MG63 (cell line): ENCODE measurements at regions not wholly inside any gene's neighbourhood (a gene's known extent, or its start where the extent isn't known, plus 50 kb on each side); places are given as distances from the start of the nearest gene placed in this dataset.
A peak's percentile ranks its signal among the peaks of the same experiment; 100 is the strongest.

ENCODE experiments used
- DNase-seq: peaks from one replicate; pipeline ENCODE4 v3.0.0-alpha.2; 2020
- H3K27me3 ChIP-seq: fragments of 250-450 bp; sonication (Bioruptor Pico); 2 replicates; pipeline ENCODE4 v1.5.1; 2020; ENCODE audit warnings: mild to moderate bottlenecking, moderate library complexity
- H3K36me3 ChIP-seq: fragments of 250-450 bp; sonication (Bioruptor Pico); 2 replicates; pipeline ENCODE4 v1.5.1; 2020; ENCODE audit warnings: mild to moderate bottlenecking, moderate library complexity
- H3K4me3 ChIP-seq: fragments of 250-450 bp; sonication (Bioruptor Pico); 2 replicates; pipeline ENCODE4 v1.5.1; 2020; ENCODE audit warnings: mild to moderate bottlenecking, moderate library complexity
- H3K9me3 ChIP-seq: fragments of 250-450 bp; sonication (Bioruptor Pico); 2 replicates; pipeline ENCODE4 v1.5.1; 2020; ENCODE audit warnings: mild to moderate bottlenecking, moderate library complexity

- DNase-seq: no peak
Observed at GRCh38 chr2:239566995-239567568, 166.3 kb upstream of the HDAC4 start.

GRCh38 chr2:239566162-239566994 is 165.6 kb upstream of the HDAC4 start:
- Histone ChIP-seq H3K36me3 (no peaks in the 10 kb centered on the region), H3K27me3 (no peaks in the 10 kb centered on the region), H3K9me3 (no peaks in the 10 kb centered on the region), H3K4me3 (no peak overlapping the region)
- DNase-seq: no peak

More at GRCh38 chr2:239566995-239567568, 166.3 kb upstream of the HDAC4 start:
- H3K36me3 ChIP-seq: no peaks in the 10 kb centered on the region
- no peaks in the 10 kb centered on the region for H3K27me3 ChIP-seq
- no peaks in the 10 kb centered on the region for H3K9me3 ChIP-seq
- H3K4me3 ChIP-seq: no peak overlapping the region

DNA sequence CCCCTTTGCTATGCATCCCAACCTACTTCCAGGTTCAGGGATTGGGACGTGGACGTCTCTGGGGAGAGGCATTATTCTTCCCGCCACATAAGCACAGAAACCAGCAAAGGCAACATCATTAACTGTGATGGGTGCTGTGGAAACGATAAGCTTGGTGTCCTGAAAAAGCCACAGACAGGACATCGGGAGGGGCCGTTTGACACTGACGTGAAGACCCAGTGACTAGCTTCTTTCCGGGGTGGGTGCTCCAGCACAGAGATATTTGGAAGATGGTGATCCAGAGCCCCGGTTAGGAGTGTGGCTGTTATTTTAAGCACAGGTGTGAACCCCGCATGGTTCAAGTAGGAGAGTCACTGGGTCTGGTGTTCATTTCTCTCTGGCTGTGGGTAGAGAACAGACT is 163.8 kb upstream of the HDAC4 start:
- DNase-seq: no peak
- H3K27me3 ChIP-seq: no peaks in the 10 kb centered on the region
- no peaks in the 10 kb centered on the region for H3K9me3 ChIP-seq
- no peaks in the 10 kb centered on the region for H3K36me3 ChIP-seq
- H3K4me3 ChIP-seq: no peak overlapping the region

GRCh38 chr2:239563561-239563960 is 162.7 kb upstream of the HDAC4 start:
- Histone ChIP-seq H3K9me3 (no peaks in the 10 kb centered on the region), H3K27me3 (no peaks in the 10 kb centered on the region), H3K4me3 (no peak overlapping the region), H3K36me3 (no peaks in the 10 kb centered on the region)
- DNase-seq: no peak

- DNase-seq: peak; percentile 23
- no peaks in the 10 kb centered on the region for H3K36me3 ChIP-seq
- no peak overlapping the region for H3K4me3 ChIP-seq
- no peaks in the 10 kb centered on the region for H3K9me3 ChIP-seq
- no peaks in the 10 kb centered on the region for H3K27me3 ChIP-seq
Observed at GRCh38 chr2:239561446-239562001, 160.7 kb upstream of the HDAC4 start.

GRCh38 chr2:239559417-239560261 is 158.8 kb upstream of the HDAC4 start:
- Histone ChIP-seq H3K9me3 (no peaks in the 10 kb centered on the region), H3K27me3 (peaks cover 2% of the 10 kb centered on the region; the same call in 1 of the 2 replicates), H3K36me3 (no peaks in the 10 kb centered on the region), H3K4me3 (no peak overlapping the region)
- no peak for DNase-seq

DNA sequence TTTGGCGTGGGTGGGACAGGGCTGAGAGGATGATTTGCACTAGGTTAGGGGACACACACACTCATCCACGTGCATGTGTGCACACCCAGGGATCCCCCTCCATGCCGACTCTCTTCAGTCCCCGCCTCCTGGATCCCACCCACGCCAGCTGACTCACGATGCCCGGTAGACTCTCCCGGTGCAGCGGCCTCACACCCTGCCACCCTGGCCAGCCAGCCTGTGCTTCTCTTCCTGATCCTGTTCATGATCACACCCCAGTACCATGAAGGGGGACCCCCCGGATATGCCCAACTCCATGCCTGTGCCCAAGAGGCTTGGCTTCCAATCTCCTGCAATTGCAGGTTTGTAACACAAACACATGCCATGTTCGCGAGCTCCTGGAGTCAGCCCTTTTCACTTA is 157.8 kb upstream of the HDAC4 start:
- Histone ChIP-seq H3K27me3 (peaks cover 3% of the 10 kb centered on the region; the same call in 1 of the 2 replicates), H3K4me3 (no peak overlapping the region), H3K9me3 (no peaks in the 10 kb centered on the region), H3K36me3 (no peaks in the 10 kb centered on the region)
- no peak for DNase-seq

DNA sequence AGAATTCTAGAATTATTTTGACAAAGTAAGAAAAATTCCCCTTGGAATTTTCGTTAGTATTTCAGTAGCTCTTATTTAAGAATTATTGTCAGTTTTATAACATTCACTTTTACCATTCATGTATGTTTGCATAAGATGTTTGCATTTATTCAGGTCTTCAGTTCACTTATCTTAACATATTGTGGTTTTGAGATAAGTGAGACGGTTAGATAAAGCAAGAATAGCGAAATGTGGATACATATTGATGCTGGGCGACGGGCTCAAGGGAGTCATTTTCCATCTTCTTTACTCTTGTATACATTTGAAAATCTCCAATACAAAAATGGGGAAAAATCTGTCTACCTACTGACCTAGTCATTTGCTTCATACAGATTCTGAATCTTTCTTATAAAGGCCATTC is 156.7 kb upstream of the HDAC4 start:
- H3K4me3 ChIP-seq: no peak overlapping the region
- H3K9me3 ChIP-seq: no peaks in the 10 kb centered on the region
- no peak for DNase-seq
- H3K36me3 ChIP-seq: no peaks in the 10 kb centered on the region
- peaks cover 3% of the 10 kb centered on the region; the same call in 1 of the 2 replicates for H3K27me3 ChIP-seq

GRCh38 chr2:239555571-239555905 is 154.7 kb upstream of the HDAC4 start:
- DNase-seq: no peak

GRCh38 chr2:239554766-239555570 is 154.1 kb upstream of the HDAC4 start:
- peaks cover 3% of the 10 kb centered on the region; the same call in 1 of the 2 replicates for H3K27me3 ChIP-seq
- H3K4me3 ChIP-seq: no peak overlapping the region
- DNase-seq: no peak
- no peaks in the 10 kb centered on the region for H3K9me3 ChIP-seq
- H3K36me3 ChIP-seq: no peaks in the 10 kb centered on the region

More at GRCh38 chr2:239555571-239555905, 154.7 kb upstream of the HDAC4 start:
- H3K36me3 ChIP-seq: no peaks in the 10 kb centered on the region
- H3K27me3 ChIP-seq: peaks cover 3% of the 10 kb centered on the region; the same call in 1 of the 2 replicates
- H3K4me3 ChIP-seq: no peak overlapping the region
- H3K9me3 ChIP-seq: no peaks in the 10 kb centered on the region

GRCh38 chr2:239553376-239554000 is 152.7 kb upstream of the HDAC4 start:
- no peak for DNase-seq
- Histone ChIP-seq H3K4me3 (no peak overlapping the region), H3K9me3 (no peaks in the 10 kb centered on the region), H3K27me3 (peaks cover 3% of the 10 kb centered on the region; the same call in 1 of the 2 replicates), H3K36me3 (no peaks in the 10 kb centered on the region)

DNA sequence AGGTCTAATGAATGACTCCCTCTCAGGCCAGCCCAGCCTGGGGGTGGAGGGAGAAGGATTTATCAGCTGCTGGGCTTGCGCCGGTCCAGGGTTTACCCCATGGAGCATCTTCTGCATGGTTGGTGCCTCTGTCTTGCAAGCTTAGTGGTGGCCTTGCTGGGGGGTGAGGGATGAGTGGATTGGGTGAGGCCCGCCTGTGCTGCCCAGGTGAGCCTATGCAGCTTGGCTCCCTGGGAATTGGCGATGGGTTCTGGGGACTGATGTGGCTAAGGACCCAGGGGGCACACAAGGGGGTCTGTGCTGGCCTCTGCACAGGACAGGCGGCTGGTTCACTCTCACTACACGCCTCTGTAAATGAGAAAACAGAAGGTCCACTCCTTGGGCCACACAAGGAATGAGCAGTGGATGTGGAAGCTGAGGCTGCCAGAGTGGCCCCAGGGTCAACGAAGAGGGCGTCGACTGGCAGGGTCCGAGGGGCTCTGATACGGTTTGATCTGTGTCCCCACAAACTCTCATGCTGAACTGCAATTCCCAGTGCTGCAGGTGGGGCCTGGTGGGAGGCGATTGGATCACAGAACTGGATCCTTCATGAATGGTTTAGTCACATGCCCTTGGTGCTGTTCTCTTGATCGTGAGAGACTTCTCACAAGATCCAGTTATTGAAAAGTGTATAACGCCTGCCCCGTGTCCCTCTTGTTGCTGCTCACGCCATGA is 151.6 kb upstream of the HDAC4 start:
- H3K4me3 ChIP-seq: no peak overlapping the region
- no peak for DNase-seq
- no peaks in the 10 kb centered on the region for H3K36me3 ChIP-seq
- peaks cover 3% of the 10 kb centered on the region; the same call in 1 of the 2 replicates for H3K27me3 ChIP-seq
- no peaks in the 10 kb centered on the region for H3K9me3 ChIP-seq

- Histone ChIP-seq H3K36me3 (no peaks in the 10 kb centered on the region), H3K27me3 (peaks cover 3% of the 10 kb centered on the region; the same call in 1 of the 2 replicates), H3K4me3 (no peak overlapping the region), H3K9me3 (no peaks in the 10 kb centered on the region)
- no peak for DNase-seq
Observed at GRCh38 chr2:239551206-239551605, 150.4 kb upstream of the HDAC4 start.

- Histone ChIP-seq H3K4me3 (no peak overlapping the region), H3K36me3 (no peaks in the 10 kb centered on the region), H3K27me3 (peaks cover 3% of the 10 kb centered on the region; the same call in 1 of the 2 replicates), H3K9me3 (no peaks in the 10 kb centered on the region)
- DNase-seq: no peak
Observed at GRCh38 chr2:239550357-239550756, 149.5 kb upstream of the HDAC4 start.

- Histone ChIP-seq H3K36me3 (no peaks in the 10 kb centered on the region), H3K9me3 (no peaks in the 10 kb centered on the region), H3K4me3 (no peak overlapping the region), H3K27me3 (peaks cover 2% of the 10 kb centered on the region; the same call in 1 of the 2 replicates)
- DNase-seq: no peak
Observed at GRCh38 chr2:239549711-239550255, 149.0 kb upstream of the HDAC4 start.
